ENCODE measurements at regions not wholly inside any gene's neighbourhood (a gene's known extent, or its start where the extent isn't known, plus 50 kb on each side); places are given as distances from the start of the nearest gene placed in this dataset.

DNA sequence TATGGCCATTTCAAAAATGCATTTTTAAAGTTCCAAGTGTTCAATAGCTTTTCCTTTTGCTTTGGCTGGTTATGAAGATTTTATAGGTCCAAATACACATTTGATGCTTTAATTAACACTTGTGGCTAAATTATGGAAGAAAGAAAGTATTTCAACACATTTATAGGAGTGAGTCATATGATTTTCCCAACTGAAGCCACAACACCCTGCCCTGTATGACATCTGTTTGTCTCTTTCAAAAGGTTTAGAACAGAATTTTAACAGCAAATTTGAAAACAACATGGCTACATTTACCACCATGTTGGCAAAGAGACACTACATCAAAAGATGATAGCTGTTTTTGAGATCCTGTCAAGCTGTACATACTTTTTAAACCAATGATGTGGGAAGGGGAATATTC is 99.4 kb downstream of the TMEM174 start:
- TF ChIP-seq, protein P1, sequence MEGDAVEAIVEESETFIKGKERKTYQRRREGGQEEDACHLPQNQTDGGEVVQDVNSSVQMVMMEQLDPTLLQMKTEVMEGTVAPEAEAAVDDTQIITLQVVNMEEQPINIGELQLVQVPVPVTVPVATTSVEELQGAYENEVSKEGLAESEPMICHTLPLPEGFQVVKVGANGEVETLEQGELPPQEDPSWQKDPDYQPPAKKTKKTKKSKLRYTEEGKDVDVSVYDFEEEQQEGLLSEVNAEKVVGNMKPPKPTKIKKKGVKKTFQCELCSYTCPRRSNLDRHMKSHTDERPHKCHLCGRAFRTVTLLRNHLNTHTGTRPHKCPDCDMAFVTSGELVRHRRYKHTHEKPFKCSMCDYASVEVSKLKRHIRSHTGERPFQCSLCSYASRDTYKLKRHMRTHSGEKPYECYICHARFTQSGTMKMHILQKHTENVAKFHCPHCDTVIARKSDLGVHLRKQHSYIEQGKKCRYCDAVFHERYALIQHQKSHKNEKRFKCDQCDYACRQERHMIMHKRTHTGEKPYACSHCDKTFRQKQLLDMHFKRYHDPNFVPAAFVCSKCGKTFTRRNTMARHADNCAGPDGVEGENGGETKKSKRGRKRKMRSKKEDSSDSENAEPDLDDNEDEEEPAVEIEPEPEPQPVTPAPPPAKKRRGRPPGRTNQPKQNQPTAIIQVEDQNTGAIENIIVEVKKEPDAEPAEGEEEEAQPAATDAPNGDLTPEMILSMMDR (IDR thresholded peaks at IDR 0.05), result no peak
- no peak for TF ChIP-seq POLR2A (IDR thresholded peaks at IDR 0.05)
